ENCODE measurements at regions not wholly inside any gene's neighbourhood (a gene's known extent, or its start where the extent isn't known, plus 50 kb on each side); places are given as distances from the start of the nearest gene placed in this dataset.

DNA sequence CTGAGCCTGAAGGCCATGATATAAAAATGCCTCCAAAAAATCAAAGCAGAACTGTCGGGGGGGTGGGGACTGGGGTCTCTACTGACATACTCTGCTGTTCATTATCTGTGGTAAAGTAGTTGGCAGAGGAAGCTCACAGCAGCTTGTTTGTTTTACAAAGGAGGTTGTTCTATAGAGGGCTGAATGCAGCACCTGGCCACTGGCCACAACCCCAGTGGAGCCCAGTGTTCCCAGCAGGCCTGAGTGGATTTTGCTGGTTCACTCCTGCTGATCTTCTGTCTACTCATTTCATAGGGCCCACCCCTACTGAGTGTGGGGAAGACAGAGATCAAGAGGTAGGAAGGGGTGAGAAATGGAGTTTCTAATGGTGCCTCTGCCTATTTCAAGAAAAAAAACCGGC, 125.5 kb downstream of the DIPK2A start:
- Histone ChIP-seq H3K27me3 (ENCODE audit: control insufficient read depth, low read length) (no peaks in the 10 kb centered on the region), H4K20me1 (ENCODE audit: control insufficient read depth, insufficient read depth, low read depth, low read length) (no peaks in the 10 kb centered on the region), H3K36me3 (ENCODE audit: control insufficient read depth, low read length) (no peaks in the 10 kb centered on the region), H3K4me2 (ENCODE audit: low read length) (no peak overlapping the region), H3K27ac (ENCODE audit: low read depth, low read length) (no peak overlapping the region), H3K79me2 (ENCODE audit: control insufficient read depth, low read length) (no peaks in the 10 kb centered on the region), H3K4me1 (ENCODE audit: control insufficient read depth, low read length) (no peaks in the 10 kb centered on the region), H3F3A (ENCODE audit: control insufficient read depth, insufficient read depth) (no peaks in the 10 kb centered on the region), H3K4me3 (ENCODE audit: low read length) (no peak overlapping the region), H3K9me2 (replicated peaks; ENCODE audit: control insufficient read depth, low read length) (no peaks in the 10 kb centered on the region), H3K9me3 (ENCODE audit: control insufficient read depth, insufficient read depth, low read length) (peaks cover 9% of the 10 kb centered on the region; the same call in 1 of the 2 replicates)
- TF ChIP-seq, protein P1, sequence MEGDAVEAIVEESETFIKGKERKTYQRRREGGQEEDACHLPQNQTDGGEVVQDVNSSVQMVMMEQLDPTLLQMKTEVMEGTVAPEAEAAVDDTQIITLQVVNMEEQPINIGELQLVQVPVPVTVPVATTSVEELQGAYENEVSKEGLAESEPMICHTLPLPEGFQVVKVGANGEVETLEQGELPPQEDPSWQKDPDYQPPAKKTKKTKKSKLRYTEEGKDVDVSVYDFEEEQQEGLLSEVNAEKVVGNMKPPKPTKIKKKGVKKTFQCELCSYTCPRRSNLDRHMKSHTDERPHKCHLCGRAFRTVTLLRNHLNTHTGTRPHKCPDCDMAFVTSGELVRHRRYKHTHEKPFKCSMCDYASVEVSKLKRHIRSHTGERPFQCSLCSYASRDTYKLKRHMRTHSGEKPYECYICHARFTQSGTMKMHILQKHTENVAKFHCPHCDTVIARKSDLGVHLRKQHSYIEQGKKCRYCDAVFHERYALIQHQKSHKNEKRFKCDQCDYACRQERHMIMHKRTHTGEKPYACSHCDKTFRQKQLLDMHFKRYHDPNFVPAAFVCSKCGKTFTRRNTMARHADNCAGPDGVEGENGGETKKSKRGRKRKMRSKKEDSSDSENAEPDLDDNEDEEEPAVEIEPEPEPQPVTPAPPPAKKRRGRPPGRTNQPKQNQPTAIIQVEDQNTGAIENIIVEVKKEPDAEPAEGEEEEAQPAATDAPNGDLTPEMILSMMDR (IDR thresholded peaks at IDR 0.05; ENCODE audit: low read depth, low read length, poor library complexity, severe bottlenecking), result no peak
- no peak for TF ChIP-seq EZH2phosphoT487 (IDR thresholded peaks at IDR 0.05; ENCODE audit: borderline replicate concordance, low read length)

DNA sequence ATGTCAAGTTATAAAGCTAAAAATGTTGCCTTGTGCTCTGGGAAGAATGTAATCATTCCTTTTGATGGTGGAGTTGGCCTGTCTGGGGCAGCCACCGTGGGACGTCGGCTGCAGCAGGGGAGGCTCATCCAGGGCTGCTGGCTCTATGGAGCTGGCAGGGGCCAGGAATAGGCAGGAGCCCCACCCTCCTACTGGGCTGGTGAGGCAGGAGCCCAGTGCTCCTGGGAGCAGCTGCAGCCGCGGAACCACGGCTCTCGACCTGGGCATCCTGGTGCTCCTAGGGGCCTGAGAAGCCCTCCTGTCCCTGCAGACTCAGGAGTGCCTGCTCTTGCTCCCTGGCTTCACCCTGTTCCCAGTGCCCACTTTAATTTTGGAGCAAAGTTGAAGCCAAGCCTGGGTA, 127.1 kb downstream of the DIPK2A start:
- Histone ChIP-seq H3K4me3 (ENCODE audit: low read length) (no peak overlapping the region), H3K36me3 (ENCODE audit: control insufficient read depth, low read length) (no peaks in the 10 kb centered on the region), H3K27ac (ENCODE audit: low read depth, low read length) (no peak overlapping the region), H4K20me1 (ENCODE audit: control insufficient read depth, insufficient read depth, low read depth, low read length) (no peaks in the 10 kb centered on the region), H3K4me1 (ENCODE audit: control insufficient read depth, low read length) (no peaks in the 10 kb centered on the region), H3K27me3 (ENCODE audit: control insufficient read depth, low read length) (no peaks in the 10 kb centered on the region), H3K79me2 (ENCODE audit: control insufficient read depth, low read length) (no peaks in the 10 kb centered on the region), H3F3A (ENCODE audit: control insufficient read depth, insufficient read depth) (no peaks in the 10 kb centered on the region), H3K4me2 (ENCODE audit: low read length) (no peak overlapping the region), H3K9me3 (ENCODE audit: control insufficient read depth, insufficient read depth, low read length) (peaks cover 9% of the 10 kb centered on the region; the same call in 1 of the 2 replicates), H3K9me2 (replicated peaks; ENCODE audit: control insufficient read depth, low read length) (no peaks in the 10 kb centered on the region)
- TF ChIP-seq, protein P1 (IDR thresholded peaks at IDR 0.05; ENCODE audit: low read depth, low read length, poor library complexity, severe bottlenecking), result no peak
- TF ChIP-seq EZH2phosphoT487 (IDR thresholded peaks at IDR 0.05; ENCODE audit: borderline replicate concordance, low read length), result no peak

DNA sequence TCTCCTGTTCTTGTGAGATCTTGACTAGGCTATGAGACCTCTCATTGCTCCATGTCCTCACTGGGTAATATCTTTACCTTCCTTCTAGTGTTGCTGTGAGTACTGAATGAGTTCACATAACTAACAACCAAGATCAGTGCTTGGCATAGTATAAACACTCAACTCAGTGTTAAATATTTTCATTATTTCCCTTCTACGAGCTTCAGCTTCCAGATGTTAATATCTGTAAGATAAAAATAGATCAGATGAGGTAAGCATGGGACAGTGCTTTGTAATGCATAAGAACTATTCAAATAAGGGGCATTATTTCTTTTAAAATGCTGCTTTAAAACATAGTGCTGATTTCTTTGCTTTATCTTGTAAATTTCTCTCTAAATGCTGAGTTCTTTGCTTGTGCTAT, 130.8 kb downstream of the DIPK2A start:
- H3K9me3 ChIP-seq (ENCODE audit: control insufficient read depth, insufficient read depth, low read length), result peaks cover 9% of the 10 kb centered on the region; the same call in 1 of the 2 replicates
- H3K27me3 ChIP-seq (ENCODE audit: control insufficient read depth, low read length), result no peaks in the 10 kb centered on the region
- no peaks in the 10 kb centered on the region for H4K20me1 ChIP-seq (ENCODE audit: control insufficient read depth, insufficient read depth, low read depth, low read length)
- no peak overlapping the region for H3K4me3 ChIP-seq (ENCODE audit: low read length)
- H3F3A ChIP-seq (ENCODE audit: control insufficient read depth, insufficient read depth), result no peaks in the 10 kb centered on the region
- H3K27ac ChIP-seq (ENCODE audit: low read depth, low read length), result no peak overlapping the region
- H3K36me3 ChIP-seq (ENCODE audit: control insufficient read depth, low read length), result no peaks in the 10 kb centered on the region
- H3K9me2 ChIP-seq (replicated peaks; ENCODE audit: control insufficient read depth, low read length), result no peaks in the 10 kb centered on the region
- H3K4me2 ChIP-seq (ENCODE audit: low read length), result no peak overlapping the region
- TF ChIP-seq, protein P1 (IDR thresholded peaks at IDR 0.05; ENCODE audit: low read depth, low read length, poor library complexity, severe bottlenecking), result no peak
- no peak for TF ChIP-seq EZH2phosphoT487 (IDR thresholded peaks at IDR 0.05; ENCODE audit: borderline replicate concordance, low read length)
- H3K79me2 ChIP-seq (ENCODE audit: control insufficient read depth, low read length), result no peaks in the 10 kb centered on the region
- no peaks in the 10 kb centered on the region for H3K4me1 ChIP-seq (ENCODE audit: control insufficient read depth, low read length)

All from DOHH2 (cell line).